ENCODE measurements at regions not wholly inside any gene's neighbourhood (a gene's known extent, or its start where the extent isn't known, plus 50 kb on each side); places are given as distances from the start of the nearest gene placed in this dataset.

DNA sequence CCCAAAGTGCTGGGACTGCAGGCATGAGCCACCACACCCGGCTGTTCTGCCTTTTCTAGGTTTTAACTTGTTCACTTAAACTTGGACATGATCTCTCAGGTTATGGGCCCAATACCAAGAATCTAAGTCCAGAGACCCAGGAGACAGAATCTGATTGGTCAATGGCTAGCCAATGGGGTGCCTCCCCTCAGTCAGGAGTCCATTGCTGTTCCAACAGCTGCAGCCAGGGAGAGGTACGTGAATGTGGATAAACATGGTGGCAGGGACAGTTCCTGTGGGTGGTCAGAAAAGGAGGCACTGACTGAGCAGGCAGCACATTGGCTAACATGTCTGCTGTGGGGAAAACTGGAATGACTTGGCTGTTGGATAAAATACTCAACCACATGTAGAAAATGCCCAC is 140.3 kb downstream of the RPLP1 start:
- TF ChIP-seq, protein P1, sequence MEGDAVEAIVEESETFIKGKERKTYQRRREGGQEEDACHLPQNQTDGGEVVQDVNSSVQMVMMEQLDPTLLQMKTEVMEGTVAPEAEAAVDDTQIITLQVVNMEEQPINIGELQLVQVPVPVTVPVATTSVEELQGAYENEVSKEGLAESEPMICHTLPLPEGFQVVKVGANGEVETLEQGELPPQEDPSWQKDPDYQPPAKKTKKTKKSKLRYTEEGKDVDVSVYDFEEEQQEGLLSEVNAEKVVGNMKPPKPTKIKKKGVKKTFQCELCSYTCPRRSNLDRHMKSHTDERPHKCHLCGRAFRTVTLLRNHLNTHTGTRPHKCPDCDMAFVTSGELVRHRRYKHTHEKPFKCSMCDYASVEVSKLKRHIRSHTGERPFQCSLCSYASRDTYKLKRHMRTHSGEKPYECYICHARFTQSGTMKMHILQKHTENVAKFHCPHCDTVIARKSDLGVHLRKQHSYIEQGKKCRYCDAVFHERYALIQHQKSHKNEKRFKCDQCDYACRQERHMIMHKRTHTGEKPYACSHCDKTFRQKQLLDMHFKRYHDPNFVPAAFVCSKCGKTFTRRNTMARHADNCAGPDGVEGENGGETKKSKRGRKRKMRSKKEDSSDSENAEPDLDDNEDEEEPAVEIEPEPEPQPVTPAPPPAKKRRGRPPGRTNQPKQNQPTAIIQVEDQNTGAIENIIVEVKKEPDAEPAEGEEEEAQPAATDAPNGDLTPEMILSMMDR (IDR thresholded peaks at IDR 0.05), result no peak
- no peak for TF ChIP-seq POLR2AphosphoS5 (IDR thresholded peaks at IDR 0.05; ENCODE audit: insufficient read depth in 1 of 2, low read depth in 1 of 2)

All from vagina (tissue), 2 donors.